ENCODE measurements at regions not wholly inside any gene's neighbourhood (a gene's known extent, or its start where the extent isn't known, plus 50 kb on each side); places are given as distances from the start of the nearest gene placed in this dataset.
A peak's percentile ranks its signal among the peaks of the same experiment; 100 is the strongest.

- no peak for DNase-seq
Measured at GRCh38 chr11:115672412-115672811, 168.2 kb upstream of the CADM1 start.

GRCh38 chr11:115670538-115671205, 166.5 kb upstream of the CADM1 start:
- no peak for DNase-seq

- DNase-seq: no peak
Measured at GRCh38 chr11:115665958-115666357, 161.7 kb upstream of the CADM1 start.

- DNase-seq: no peak
Measured at GRCh38 chr11:115665175-115665821, 161.1 kb upstream of the CADM1 start.

- no peak for DNase-seq
Measured at GRCh38 chr11:115664313-115664712, 160.1 kb upstream of the CADM1 start.

GRCh38 chr11:115663790-115664189, 159.6 kb upstream of the CADM1 start:
- no peak for DNase-seq

GRCh38 chr11:115660030-115660805, 156.0 kb upstream of the CADM1 start:
- DNase-seq: peak; percentile 6

GRCh38 chr11:115659061-115659963, 155.1 kb upstream of the CADM1 start:
- peak; percentile 5 for DNase-seq

- no peak for DNase-seq
Measured at GRCh38 chr11:115657586-115657985, 153.4 kb upstream of the CADM1 start.

- no peak for DNase-seq
Measured at GRCh38 chr11:115656669-115657068, 152.5 kb upstream of the CADM1 start.

- DNase-seq: no peak
Measured at GRCh38 chr11:115656041-115656440, 151.8 kb upstream of the CADM1 start.

GRCh38 chr11:115654792-115655191, 150.6 kb upstream of the CADM1 start:
- DNase-seq: no peak

GRCh38 chr11:115653926-115654325, 149.7 kb upstream of the CADM1 start:
- no peak for DNase-seq

GRCh38 chr11:115653076-115653475, 148.9 kb upstream of the CADM1 start:
- peak; percentile 46 for DNase-seq

GRCh38 chr11:115652496-115652895, 148.3 kb upstream of the CADM1 start:
- DNase-seq: no peak

- no peak for DNase-seq
Measured at GRCh38 chr11:115652094-115652493, 147.9 kb upstream of the CADM1 start.

GRCh38 chr11:115649461-115649860, 145.2 kb upstream of the CADM1 start:
- DNase-seq: no peak

GRCh38 chr11:115645631-115646317, 141.6 kb upstream of the CADM1 start:
- no peak for DNase-seq

- no peak for DNase-seq
Measured at GRCh38 chr11:115644856-115645255, 140.6 kb upstream of the CADM1 start.

GRCh38 chr11:115643549-115644270, 139.5 kb upstream of the CADM1 start:
- no peak for DNase-seq

GRCh38 chr11:115642660-115643059, 138.4 kb upstream of the CADM1 start:
- DNase-seq: no peak
